Calu3 (cell line): ENCODE measurements at regions not wholly inside any gene's neighbourhood (a gene's known extent, or its start where the extent isn't known, plus 50 kb on each side); places are given as distances from the start of the nearest gene placed in this dataset.

Experiments
- BruUV-seq: library from RNA; stranded (reverse); fragments of 400-500 nt; replicated peaks from 2 replicates; lab custom pipeline; 2021; lab: Mats Ljungman, UMichigan
- CTCF ChIA-PET: fragments of 300-600 bp; sonication (Branson Sonifier 250); formaldehyde crosslinking; loops from one replicate; lab custom pipeline; 2022; ENCODE audit warnings: antibody characterized with exemption; lab: Charles Lee
- DNase-seq: peaks from one replicate; pipeline ENCODE4 v3.0.0; 2022
- H3K27ac Mint-ChIP-seq: one replicate; pipeline ENCODE4 v1.8.0; 2022; ENCODE audit warnings: mixed read lengths; ENCODE audit not compliant: unreplicated experiment
- H3K27me3 Mint-ChIP-seq: one replicate; pipeline ENCODE4 v1.8.0; 2022; ENCODE audit warnings: mixed read lengths; ENCODE audit not compliant: unreplicated experiment
- H3K36me3 Mint-ChIP-seq: one replicate; pipeline ENCODE4 v1.8.0; 2022; ENCODE audit warnings: mild to moderate bottlenecking, moderate library complexity, mixed read lengths; ENCODE audit not compliant: insufficient read depth, unreplicated experiment
- H3K4me1 Mint-ChIP-seq: one replicate; pipeline ENCODE4 v1.8.0; 2022; ENCODE audit warnings: mild to moderate bottlenecking, low read depth, mixed read lengths; ENCODE audit not compliant: unreplicated experiment
- H3K4me3 Mint-ChIP-seq: one replicate; pipeline ENCODE4 v1.8.0; 2022; ENCODE audit warnings: mild to moderate bottlenecking, low read depth, moderate library complexity, mixed read lengths; ENCODE audit not compliant: unreplicated experiment
- H3K9me3 Mint-ChIP-seq: one replicate; pipeline ENCODE4 v1.8.0; 2022; ENCODE audit warnings: low read depth, mixed read lengths; ENCODE audit not compliant: unreplicated experiment
- intact Hi-C: fragments of 100-400 bp; cut with micrococcal nuclease; formaldehyde crosslinking; loops from one replicate; pipeline ENCODE4 v1.10.0; 2022; ENCODE audit not compliant: unreplicated experiment
- TF ChIP-seq, protein P1 (sequence below): fragments of 200-600 bp; IDR thresholded peaks from one replicate; pipeline ENCODE4 v1.8.0; 2022; ENCODE audit warnings: antibody characterized with exemption; ENCODE audit not compliant: unreplicated experiment

DNA sequence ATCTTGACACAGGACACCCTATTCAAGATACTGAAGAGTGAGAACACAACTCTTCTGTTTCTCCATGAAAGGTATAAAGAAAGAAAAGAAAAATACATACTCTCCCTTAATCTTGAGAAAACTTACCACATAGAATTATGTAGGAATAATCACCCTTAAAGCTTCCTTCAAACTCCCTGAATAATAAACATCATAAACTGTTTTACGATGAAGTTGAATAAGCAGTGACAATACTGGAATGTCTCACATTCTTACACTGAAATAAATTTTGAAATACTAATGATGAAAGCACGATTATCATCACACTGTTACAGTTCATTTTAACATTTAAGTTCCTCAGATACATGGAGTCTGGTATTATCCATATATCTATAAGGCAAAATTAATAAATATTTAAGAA, 306.2 kb downstream of the IPMK start:
- Mint-ChIP-seq H3K4me1 (peaks cover 64% of the 10 kb centered on the region), H3K4me3 (no peak overlapping the region), H3K27me3 (no peaks in the 10 kb centered on the region)

DNA sequence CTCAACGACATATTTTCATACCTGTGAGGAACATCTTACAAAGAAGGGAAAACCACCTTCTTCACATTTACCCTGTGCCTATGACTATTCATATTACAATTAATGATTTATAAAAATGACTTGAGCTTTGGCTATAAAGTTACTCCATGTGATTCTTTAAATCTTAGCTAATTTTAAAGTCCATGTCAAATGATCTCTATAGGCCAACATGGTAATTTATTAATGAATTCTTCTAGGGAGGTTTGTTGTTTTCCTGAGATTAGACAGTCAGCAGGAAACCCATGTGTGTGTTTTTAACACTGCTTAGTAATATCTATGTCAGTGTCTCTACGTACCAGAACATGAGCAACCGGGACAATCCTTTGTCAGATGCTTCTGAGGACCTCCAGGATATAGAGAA, 307.3 kb downstream of the IPMK start:
- Mint-ChIP-seq H3K27me3 (no peaks in the 10 kb centered on the region), H3K36me3 (peaks cover 10% of the 10 kb centered on the region), H3K4me3 (no peak overlapping the region), H3K9me3 (no peaks in the 10 kb centered on the region), H3K4me1 (peaks cover 72% of the 10 kb centered on the region), H3K27ac (peak overlapping the region; percentile 34)
- BruUV-seq, result no TSS peak
- TF ChIP-seq, protein P1, sequence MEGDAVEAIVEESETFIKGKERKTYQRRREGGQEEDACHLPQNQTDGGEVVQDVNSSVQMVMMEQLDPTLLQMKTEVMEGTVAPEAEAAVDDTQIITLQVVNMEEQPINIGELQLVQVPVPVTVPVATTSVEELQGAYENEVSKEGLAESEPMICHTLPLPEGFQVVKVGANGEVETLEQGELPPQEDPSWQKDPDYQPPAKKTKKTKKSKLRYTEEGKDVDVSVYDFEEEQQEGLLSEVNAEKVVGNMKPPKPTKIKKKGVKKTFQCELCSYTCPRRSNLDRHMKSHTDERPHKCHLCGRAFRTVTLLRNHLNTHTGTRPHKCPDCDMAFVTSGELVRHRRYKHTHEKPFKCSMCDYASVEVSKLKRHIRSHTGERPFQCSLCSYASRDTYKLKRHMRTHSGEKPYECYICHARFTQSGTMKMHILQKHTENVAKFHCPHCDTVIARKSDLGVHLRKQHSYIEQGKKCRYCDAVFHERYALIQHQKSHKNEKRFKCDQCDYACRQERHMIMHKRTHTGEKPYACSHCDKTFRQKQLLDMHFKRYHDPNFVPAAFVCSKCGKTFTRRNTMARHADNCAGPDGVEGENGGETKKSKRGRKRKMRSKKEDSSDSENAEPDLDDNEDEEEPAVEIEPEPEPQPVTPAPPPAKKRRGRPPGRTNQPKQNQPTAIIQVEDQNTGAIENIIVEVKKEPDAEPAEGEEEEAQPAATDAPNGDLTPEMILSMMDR, result no peak
- CTCF ChIA-PET, result interaction anchor here (1.5 kb wide), 1 partner anchor 10 kb away, joined by 7 read pairs; no protein-coding TSS in a partner anchor
- no peak for DNase-seq
- intact Hi-C loops, result no loop called here

More for the DNA sequence above, 306.2 kb downstream of the IPMK start:
- no peak for DNase-seq
- intact Hi-C loops, result no loop called here
- CTCF ChIA-PET, result interaction anchor here (1.5 kb wide), 1 partner anchor 11 kb away, joined by 7 read pairs; no protein-coding TSS in a partner anchor
- H3K9me3 Mint-ChIP-seq, result no peaks in the 10 kb centered on the region
- H3K27ac Mint-ChIP-seq, result no peak overlapping the region
- TF ChIP-seq, protein P1, result no peak
- no TSS peak for BruUV-seq
- H3K36me3 Mint-ChIP-seq, result peaks cover 10% of the 10 kb centered on the region

DNA sequence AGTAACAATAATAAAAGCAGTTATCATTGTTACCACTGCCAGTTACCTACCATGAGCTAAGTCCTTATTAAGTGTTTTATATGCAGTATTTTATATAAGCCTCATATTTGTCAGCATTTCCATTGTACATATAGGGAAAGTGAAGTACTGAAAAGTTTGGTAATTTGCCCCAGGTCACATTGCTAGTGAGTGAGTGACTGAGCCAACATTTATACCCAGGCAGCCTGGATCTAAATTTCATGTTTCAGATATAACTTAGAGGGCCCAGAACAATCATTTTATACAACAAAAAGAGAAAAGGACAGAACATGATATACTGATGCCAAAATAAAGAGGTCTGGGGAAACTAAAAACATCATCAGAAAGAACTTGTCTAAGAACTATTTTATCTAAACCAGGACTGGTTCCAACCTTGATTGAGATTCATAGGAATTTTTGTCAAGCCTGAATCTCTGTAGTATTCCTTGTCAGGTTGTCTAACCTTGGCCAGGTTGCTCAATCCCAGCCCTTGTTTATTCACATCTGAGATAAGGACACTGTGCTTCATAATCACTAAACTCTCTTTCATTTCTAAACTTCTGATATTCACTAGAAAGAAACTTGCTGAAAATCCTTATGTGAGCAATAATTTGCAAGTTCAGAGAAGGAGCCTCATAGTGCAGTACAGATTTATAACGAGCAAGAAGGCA, 308.2 kb downstream of the IPMK start:
- CTCF ChIA-PET, result interaction anchor here (0.6 kb wide), 1 partner anchor 44 kb away, joined by 4 read pairs; no protein-coding TSS in a partner anchor

GRCh38 chr10:57955076-57955475, 312.6 kb downstream of the IPMK start:
- Mint-ChIP-seq H3K4me3 (no peak overlapping the region), H3K27ac (no peak overlapping the region), H3K36me3 (no peaks in the 10 kb centered on the region), H3K4me1 (peaks cover 64% of the 10 kb centered on the region), H3K9me3 (no peaks in the 10 kb centered on the region), H3K27me3 (no peaks in the 10 kb centered on the region)
- no TSS peak for BruUV-seq
- intact Hi-C loops, result no loop called here
- TF ChIP-seq, protein P1, result no peak
- CTCF ChIA-PET, result no interaction called here
- DNase-seq, result no peak

More for the DNA sequence above, 308.2 kb downstream of the IPMK start:
- Mint-ChIP-seq H3K4me3 (peak overlapping the region; percentile 16), H3K27me3 (no peaks in the 10 kb centered on the region), H3K36me3 (peaks cover 10% of the 10 kb centered on the region), H3K4me1 (peaks cover 77% of the 10 kb centered on the region), H3K27ac (peak overlapping the region; percentile 34), H3K9me3 (no peaks in the 10 kb centered on the region)
- no peak for DNase-seq
- TF ChIP-seq, protein P1, result no peak
- intact Hi-C loops, result no loop called here
- no TSS peak for BruUV-seq
